Neural progenitor cell (in vitro differentiated cells): ENCODE measurements at regions not wholly inside any gene's neighbourhood (a gene's known extent, or its start where the extent isn't known, plus 50 kb on each side); places are given as distances from the start of the nearest gene placed in this dataset.
A peak's percentile ranks its signal among the peaks of the same experiment; 100 is the strongest.

Source experiments
- DNase-seq: peaks from one replicate; pipeline ENCODE4 v3.0.0-alpha.2; 2016; ENCODE audit warnings: low spot score
- H2AFZ ChIP-seq: fragments of 200-600 bp; sonication (generic); replicated peaks from 2 replicates; pipeline ENCODE4 v1.6.1; 2016; ENCODE audit warnings: antibody characterized with exemption
- H3F3A ChIP-seq: fragments of 200-600 bp; sonication (generic); 2 replicates; pipeline ENCODE4 v1.6.1; 2016; ENCODE audit warnings: antibody characterized with exemption, low read depth
- H3K27ac ChIP-seq: fragments of 200-600 bp; sonication (generic); 2 replicates; pipeline ENCODE4 v1.5.1; 2016; ENCODE audit warnings: mild to moderate bottlenecking
- H3K27me3 ChIP-seq: fragments of 200-600 bp; sonication (generic); 2 replicates; pipeline ENCODE4 v1.6.1; 2016; ENCODE audit warnings: mild to moderate bottlenecking, moderate library complexity
- H3K36me3 ChIP-seq: fragments of 200-600 bp; sonication (generic); 2 replicates; pipeline ENCODE4 v1.5.1; 2016
- H3K4me1 ChIP-seq: fragments of 200-600 bp; sonication (generic); 2 replicates; pipeline ENCODE4 v1.6.1; 2016; ENCODE audit warnings: mixed run types
- H3K4me2 ChIP-seq: fragments of 200-600 bp; sonication (generic); 2 replicates; pipeline ENCODE4 v1.6.1; 2016
- H3K4me3 ChIP-seq: fragments of 200-600 bp; sonication (generic); 2 replicates; pipeline ENCODE4 v1.5.1; 2016
- H3K79me2 ChIP-seq: fragments of 200-600 bp; sonication (generic); 2 replicates; pipeline ENCODE4 v1.6.1; 2016; ENCODE audit warnings: low read depth
- H3K9ac ChIP-seq: fragments of 200-600 bp; sonication (generic); 2 replicates; pipeline ENCODE4 v1.6.1; 2016
- H3K9me3 ChIP-seq: fragments of 200-600 bp; sonication (generic); 2 replicates; pipeline ENCODE4 v1.5.1; 2016; ENCODE audit warnings: low read depth
- H4K20me1 ChIP-seq: fragments of 200-600 bp; sonication (generic); 2 replicates; pipeline ENCODE4 v1.6.1; 2016; ENCODE audit warnings: low read depth
- H3K27ac Mint-ChIP-seq: 3 replicates; pipeline ENCODE4 v1.8.0; 2021; ENCODE audit warnings: mixed read lengths
- H3K27me3 Mint-ChIP-seq: 2 replicates; pipeline ENCODE4 v1.8.0; 2022; ENCODE audit warnings: low read depth, mild to moderate bottlenecking, inconsistent platforms, moderate library complexity, mixed read lengths; ENCODE audit not compliant: insufficient read depth
- H3K36me3 Mint-ChIP-seq: 3 replicates; pipeline ENCODE4 v1.8.0; 2021; ENCODE audit warnings: mixed read lengths
- H3K4me1 Mint-ChIP-seq: 3 replicates; pipeline ENCODE4 v1.8.0; 2021; ENCODE audit warnings: mixed read lengths
- H3K4me3 Mint-ChIP-seq: 3 replicates; pipeline ENCODE4 v1.8.0; 2021; ENCODE audit warnings: mild to moderate bottlenecking, moderate library complexity, mixed read lengths
- H3K9me3 Mint-ChIP-seq: 3 replicates; pipeline ENCODE4 v1.8.0; 2020; ENCODE audit warnings: mixed read lengths
- EZH2 ChIP-seq: fragments of 200-600 bp; sonication (generic); IDR thresholded peaks from 2 replicates; pipeline ENCODE4 v1.6.1; 2017; ENCODE audit warnings: antibody characterized with exemption, mild to moderate bottlenecking, moderate library complexity
- EZH2phosphoT487 ChIP-seq: fragments of 200-600 bp; sonication (generic); IDR thresholded peaks from 2 replicates; pipeline ENCODE4 v1.6.1; 2017; ENCODE audit warnings: antibody characterized with exemption
- TF ChIP-seq, protein P1 (sequence below): fragments of 200-600 bp; sonication (generic); IDR thresholded peaks from 2 replicates; pipeline ENCODE4 v1.5.1; 2017; ENCODE audit warnings: antibody characterized with exemption, mild to moderate bottlenecking

DNA sequence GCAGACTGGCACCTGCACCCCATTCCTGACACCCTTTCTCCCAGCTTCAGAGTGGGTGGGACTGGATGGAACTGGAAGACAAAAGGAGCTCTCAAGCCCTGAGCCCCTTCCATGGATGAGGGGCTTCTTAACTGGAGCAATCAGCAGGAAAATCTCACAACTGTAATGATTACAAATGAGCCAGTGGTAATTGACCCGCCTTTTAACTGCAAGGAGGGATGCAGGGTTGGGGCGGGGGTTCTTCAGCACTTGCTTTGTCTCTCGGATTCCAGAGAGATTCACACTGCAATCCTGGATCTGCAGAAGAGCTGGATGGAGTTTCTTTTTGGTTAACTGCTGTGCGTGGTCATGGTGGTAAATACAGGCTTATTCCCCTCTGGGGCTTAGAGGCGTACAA is 160.1 kb upstream of the SHB start:
- no peaks in the 10 kb centered on the region for H4K20me1 ChIP-seq
- H3K4me3 ChIP-seq: no peak overlapping the region
- Mint-ChIP-seq H3K9me3 (no peaks in the 10 kb centered on the region), H3K36me3 (no peaks in the 10 kb centered on the region), H3K27me3 (peaks cover 6% of the 10 kb centered on the region), H3K4me3 (peak overlapping the region; percentile 65), H3K4me1 (peaks cover 59% of the 10 kb centered on the region), H3K27ac (peak overlapping the region; percentile 86)
- no peak overlapping the region for H3K9ac ChIP-seq
- H3K4me2 ChIP-seq: peak overlapping the region; percentile 66
- H3F3A ChIP-seq: peaks cover 34% of the 10 kb centered on the region
- H3K4me1 ChIP-seq: peaks cover 35% of the 10 kb centered on the region
- H2AFZ ChIP-seq: no peak overlapping the region
- TF ChIP-seq EZH2phosphoT487: no peak
- TF ChIP-seq, protein P1, sequence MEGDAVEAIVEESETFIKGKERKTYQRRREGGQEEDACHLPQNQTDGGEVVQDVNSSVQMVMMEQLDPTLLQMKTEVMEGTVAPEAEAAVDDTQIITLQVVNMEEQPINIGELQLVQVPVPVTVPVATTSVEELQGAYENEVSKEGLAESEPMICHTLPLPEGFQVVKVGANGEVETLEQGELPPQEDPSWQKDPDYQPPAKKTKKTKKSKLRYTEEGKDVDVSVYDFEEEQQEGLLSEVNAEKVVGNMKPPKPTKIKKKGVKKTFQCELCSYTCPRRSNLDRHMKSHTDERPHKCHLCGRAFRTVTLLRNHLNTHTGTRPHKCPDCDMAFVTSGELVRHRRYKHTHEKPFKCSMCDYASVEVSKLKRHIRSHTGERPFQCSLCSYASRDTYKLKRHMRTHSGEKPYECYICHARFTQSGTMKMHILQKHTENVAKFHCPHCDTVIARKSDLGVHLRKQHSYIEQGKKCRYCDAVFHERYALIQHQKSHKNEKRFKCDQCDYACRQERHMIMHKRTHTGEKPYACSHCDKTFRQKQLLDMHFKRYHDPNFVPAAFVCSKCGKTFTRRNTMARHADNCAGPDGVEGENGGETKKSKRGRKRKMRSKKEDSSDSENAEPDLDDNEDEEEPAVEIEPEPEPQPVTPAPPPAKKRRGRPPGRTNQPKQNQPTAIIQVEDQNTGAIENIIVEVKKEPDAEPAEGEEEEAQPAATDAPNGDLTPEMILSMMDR: no peak
- no peak for TF ChIP-seq EZH2
- H3K9me3 ChIP-seq: no peaks in the 10 kb centered on the region
- peak; percentile 75 for DNase-seq
- H3K27me3 ChIP-seq: peaks cover 13% of the 10 kb centered on the region
- no peaks in the 10 kb centered on the region for H3K36me3 ChIP-seq
- H3K79me2 ChIP-seq: no peaks in the 10 kb centered on the region
- H3K27ac ChIP-seq: peak overlapping the region; percentile 53

DNA sequence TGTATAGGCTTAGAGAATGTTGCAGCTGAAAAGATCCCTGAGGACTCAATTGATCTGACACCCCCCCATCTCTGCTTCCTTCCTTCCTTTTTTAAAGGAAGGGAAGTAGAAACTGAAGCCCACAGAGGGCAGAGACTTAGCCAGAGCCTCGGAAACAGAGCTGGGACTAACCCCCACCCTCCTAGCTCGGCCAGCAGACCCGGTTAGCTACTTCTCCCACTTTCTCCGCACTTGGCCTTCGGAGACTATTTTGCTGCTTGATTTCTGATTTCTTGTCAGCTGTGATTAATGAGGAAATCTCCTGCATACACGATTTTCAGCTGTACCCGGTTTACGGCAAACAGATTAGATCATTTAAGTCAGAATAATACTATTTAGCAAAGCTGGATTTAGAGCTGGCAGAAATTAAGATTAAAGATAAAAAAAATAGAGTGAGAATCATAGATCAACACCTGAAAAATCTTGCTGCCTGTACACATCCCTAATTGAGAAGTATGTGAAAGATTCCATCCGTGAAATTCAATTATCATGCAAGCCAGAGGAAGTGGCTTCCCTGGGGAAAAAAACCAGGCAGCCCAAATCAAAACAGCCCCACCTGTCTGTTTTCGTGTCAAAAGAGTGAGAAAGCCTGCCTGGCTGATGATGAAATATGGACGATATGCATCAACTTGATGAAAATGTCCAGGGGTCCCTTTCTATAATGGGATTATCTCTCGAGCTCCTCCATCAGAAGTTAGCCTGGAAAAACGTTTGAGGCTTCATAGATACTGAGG is 159.5 kb upstream of the SHB start:
- peaks cover 34% of the 10 kb centered on the region for H3F3A ChIP-seq
- no peak overlapping the region for H3K9ac ChIP-seq
- peaks cover 54% of the 10 kb centered on the region for H3K4me1 Mint-ChIP-seq
- H3K36me3 Mint-ChIP-seq: no peaks in the 10 kb centered on the region
- H3K9me3 Mint-ChIP-seq: no peaks in the 10 kb centered on the region
- peaks cover 12% of the 10 kb centered on the region for H3K27me3 ChIP-seq
- no peaks in the 10 kb centered on the region for H3K79me2 ChIP-seq
- H3K4me3 ChIP-seq: no peak overlapping the region
- H3K27ac Mint-ChIP-seq: peak overlapping the region; percentile 86
- peaks cover 35% of the 10 kb centered on the region for H3K4me1 ChIP-seq
- peak overlapping the region; percentile 65 for H3K4me3 Mint-ChIP-seq
- TF ChIP-seq EZH2phosphoT487 (no peak), EZH2 (no peak)
- TF ChIP-seq, protein P1: no peak
- H3K27ac ChIP-seq: no peak overlapping the region
- no peak for DNase-seq
- peak overlapping the region; percentile 66 for H3K4me2 ChIP-seq
- H3K27me3 Mint-ChIP-seq: peaks cover 5% of the 10 kb centered on the region
- no peaks in the 10 kb centered on the region for H3K36me3 ChIP-seq
- H3K9me3 ChIP-seq: no peaks in the 10 kb centered on the region
- H4K20me1 ChIP-seq: no peaks in the 10 kb centered on the region
- no peak overlapping the region for H2AFZ ChIP-seq

DNA sequence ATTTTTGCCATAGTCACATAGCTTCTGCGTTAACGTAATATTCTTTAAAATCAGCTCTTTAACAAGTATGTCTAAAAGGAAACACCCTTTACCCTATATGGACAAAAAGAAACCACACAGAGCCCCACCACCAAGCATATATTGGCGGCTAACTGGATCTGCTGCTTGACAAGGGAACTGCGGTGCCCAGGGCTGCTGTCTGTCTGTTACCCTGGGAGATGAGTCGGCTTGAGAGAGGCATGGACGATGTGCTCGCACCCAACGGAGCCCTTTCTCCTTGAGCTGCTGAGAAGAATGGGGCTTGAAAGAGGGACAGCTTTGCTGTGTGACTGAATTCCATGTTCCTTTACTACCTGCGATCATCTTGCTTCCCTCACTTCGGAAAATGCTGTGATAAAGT is 158.6 kb upstream of the SHB start:
- Histone ChIP-seq H3K9ac (no peak overlapping the region), H3K4me2 (peak overlapping the region; percentile 66), H3K4me1 (peaks cover 35% of the 10 kb centered on the region), H3K4me3 (no peak overlapping the region), H3K27ac (no peak overlapping the region), H3K27me3 (peaks cover 17% of the 10 kb centered on the region), H3K9me3 (no peaks in the 10 kb centered on the region), H4K20me1 (no peaks in the 10 kb centered on the region), H2AFZ (no peak overlapping the region), H3K36me3 (no peaks in the 10 kb centered on the region), H3K79me2 (no peaks in the 10 kb centered on the region), H3F3A (peaks cover 34% of the 10 kb centered on the region)
- Mint-ChIP-seq H3K4me1 (peaks cover 49% of the 10 kb centered on the region), H3K27me3 (peaks cover 5% of the 10 kb centered on the region), H3K4me3 (peak overlapping the region; percentile 65), H3K36me3 (no peaks in the 10 kb centered on the region), H3K27ac (peak overlapping the region; percentile 86), H3K9me3 (peaks cover 2% of the 10 kb centered on the region)
- TF ChIP-seq, protein P1: no peak
- no peak for TF ChIP-seq EZH2
- no peak for TF ChIP-seq EZH2phosphoT487
- DNase-seq: peak; percentile 43
